HG03558 (cell line): ENCODE measurements at regions not wholly inside any gene's neighbourhood (a gene's known extent, or its start where the extent isn't known, plus 50 kb on each side); places are given as distances from the start of the nearest gene placed in this dataset.

Experiments used
- ATAC-seq: cut with Tn5 transposase; IDR thresholded peaks from one replicate; pipeline ENCODE4 v1.9.1; 2021; ENCODE audit warnings: moderate number of reproducible peaks; ENCODE audit not compliant: unreplicated experiment; ENCODE audit errors: extremely low read depth

- ATAC-seq: no peak
Measured at GRCh38 chr6:71420095-71420692, 131.6 kb downstream of the OGFRL1 start.

GRCh38 chr6:71420693-71421328, 132.2 kb downstream of the OGFRL1 start:
- no peak for ATAC-seq

- ATAC-seq: no peak
Measured at GRCh38 chr6:71421611-71422010, 133.0 kb downstream of the OGFRL1 start.

GRCh38 chr6:71430018-71430417, 141.4 kb downstream of the OGFRL1 start:
- no peak for ATAC-seq

GRCh38 chr6:71433441-71433840, 144.8 kb downstream of the OGFRL1 start:
- no peak for ATAC-seq

- ATAC-seq: no peak
Measured at GRCh38 chr6:71444222-71444621, 155.6 kb downstream of the OGFRL1 start.

GRCh38 chr6:71446057-71446456, 157.4 kb downstream of the OGFRL1 start:
- ATAC-seq: no peak

GRCh38 chr6:71446470-71446869, 157.9 kb downstream of the OGFRL1 start:
- no peak for ATAC-seq

- ATAC-seq: no peak
Measured at GRCh38 chr6:71452697-71453370, 164.2 kb downstream of the OGFRL1 start.

- ATAC-seq: no peak
Measured at GRCh38 chr6:71453371-71453706, 164.7 kb downstream of the OGFRL1 start.

GRCh38 chr6:71454056-71454455, 165.4 kb downstream of the OGFRL1 start:
- no peak for ATAC-seq

- no peak for ATAC-seq
Measured at GRCh38 chr6:71457929-71458328, 169.3 kb downstream of the OGFRL1 start.

- no peak for ATAC-seq
Measured at GRCh38 chr6:71459162-71459561, 170.6 kb downstream of the OGFRL1 start.

- ATAC-seq: no peak
Measured at GRCh38 chr6:71460933-71461332, 172.3 kb downstream of the OGFRL1 start.

GRCh38 chr6:71463061-71463460, 174.4 kb downstream of the OGFRL1 start:
- ATAC-seq: no peak

- ATAC-seq: no peak
Measured at GRCh38 chr6:71465096-71465495, 176.5 kb downstream of the OGFRL1 start.

- ATAC-seq: no peak
Measured at GRCh38 chr6:71466362-71466761, 177.8 kb downstream of the OGFRL1 start.

- no peak for ATAC-seq
Measured at GRCh38 chr6:71468038-71468437, 179.4 kb downstream of the OGFRL1 start.

- no peak for ATAC-seq
Measured at GRCh38 chr6:71468841-71469700, 180.5 kb downstream of the OGFRL1 start.

- no peak for ATAC-seq
Measured at GRCh38 chr6:71471718-71472117, 183.1 kb downstream of the OGFRL1 start.

- ATAC-seq: no peak
Measured at GRCh38 chr6:71473926-71474325, 185.3 kb downstream of the OGFRL1 start.
